ENCODE measurements at regions not wholly inside any gene's neighbourhood (a gene's known extent, or its start where the extent isn't known, plus 50 kb on each side); places are given as distances from the start of the nearest gene placed in this dataset.
A peak's percentile ranks its signal among the peaks of the same experiment; 100 is the strongest.

- H3K9me3 ChIP-seq (ENCODE audit: low read depth, low read length, poor library complexity, severe bottlenecking): no peaks in the 10 kb centered on the region
- CTCF ChIA-PET: no interaction called here
- POLR2A ChIA-PET (ENCODE audit: low non-redundant PET): no interaction called here
- intact Hi-C loops (cut with micrococcal nuclease; ENCODE audit: unreplicated experiment): no loop called here
- H3K4me3 ChIP-seq (ENCODE audit: low read depth, low read length, poor library complexity, severe bottlenecking): no peak overlapping the region
- BruUV-seq (replicated peaks): no TSS peak
- H3K4me1 ChIP-seq (ENCODE audit: insufficient read depth, low read length, poor library complexity, severe bottlenecking): no peaks in the 10 kb centered on the region
- no peak overlapping the region for H3K27ac ChIP-seq (ENCODE audit: low read depth, low read length, poor library complexity, severe bottlenecking)
- no peaks in the 10 kb centered on the region for H3K27me3 ChIP-seq (replicated peaks; ENCODE audit: insufficient read depth, low read depth, low read length, poor library complexity)
- no peak for TF ChIP-seq EZH2 (IDR thresholded peaks at IDR 0.05; ENCODE audit: borderline replicate concordance, low read depth, low read length, poor library complexity, severe bottlenecking)
- no peak for TF ChIP-seq CTCF (conservative IDR thresholded peaks at IDR 0.05; ENCODE audit: low read depth, low read length)
- peak; percentile 58 for DNase-seq (ENCODE audit: low spot score)
- no peaks in the 10 kb centered on the region for H3K36me3 ChIP-seq (ENCODE audit: insufficient read depth, low read length, poor library complexity, severe bottlenecking)
Measured at GRCh38 chr21:29465546-29465945, 166.8 kb downstream of the BACH1 start.

- no peak for TF ChIP-seq CTCF (conservative IDR thresholded peaks at IDR 0.05; ENCODE audit: low read depth, low read length)
- no peak for TF ChIP-seq EZH2 (IDR thresholded peaks at IDR 0.05; ENCODE audit: borderline replicate concordance, low read depth, low read length, poor library complexity, severe bottlenecking)
- H3K4me1 ChIP-seq (ENCODE audit: insufficient read depth, low read length, poor library complexity, severe bottlenecking): no peaks in the 10 kb centered on the region
- H3K36me3 ChIP-seq (ENCODE audit: insufficient read depth, low read length, poor library complexity, severe bottlenecking): no peaks in the 10 kb centered on the region
- ChIA-PET CTCF (no interaction called here), POLR2A (ENCODE audit: low non-redundant PET) (no interaction called here)
- H3K27me3 ChIP-seq (replicated peaks; ENCODE audit: insufficient read depth, low read depth, low read length, poor library complexity): no peaks in the 10 kb centered on the region
- BruUV-seq (replicated peaks): no TSS peak
- DNase-seq (ENCODE audit: low spot score): no peak
- H3K27ac ChIP-seq (ENCODE audit: low read depth, low read length, poor library complexity, severe bottlenecking): no peak overlapping the region
- intact Hi-C loops (cut with micrococcal nuclease; ENCODE audit: unreplicated experiment): no loop called here
- H3K9me3 ChIP-seq (ENCODE audit: low read depth, low read length, poor library complexity, severe bottlenecking): no peaks in the 10 kb centered on the region
- no peak overlapping the region for H3K4me3 ChIP-seq (ENCODE audit: low read depth, low read length, poor library complexity, severe bottlenecking)
Measured at GRCh38 chr21:29466532-29466931, 167.8 kb downstream of the BACH1 start.

- TF ChIP-seq CTCF (conservative IDR thresholded peaks at IDR 0.05; ENCODE audit: low read depth, low read length): no peak
- TF ChIP-seq EZH2 (IDR thresholded peaks at IDR 0.05; ENCODE audit: borderline replicate concordance, low read depth, low read length, poor library complexity, severe bottlenecking): no peak
- no peaks in the 10 kb centered on the region for H3K4me1 ChIP-seq (ENCODE audit: insufficient read depth, low read length, poor library complexity, severe bottlenecking)
- H3K4me3 ChIP-seq (ENCODE audit: low read depth, low read length, poor library complexity, severe bottlenecking): no peak overlapping the region
- H3K9me3 ChIP-seq (ENCODE audit: low read depth, low read length, poor library complexity, severe bottlenecking): no peaks in the 10 kb centered on the region
- no peaks in the 10 kb centered on the region for H3K27me3 ChIP-seq (replicated peaks; ENCODE audit: insufficient read depth, low read depth, low read length, poor library complexity)
- ChIA-PET POLR2A (ENCODE audit: low non-redundant PET) (no interaction called here), CTCF (no interaction called here)
- BruUV-seq (replicated peaks): no TSS peak
- no peaks in the 10 kb centered on the region for H3K36me3 ChIP-seq (ENCODE audit: insufficient read depth, low read length, poor library complexity, severe bottlenecking)
- intact Hi-C loops (cut with micrococcal nuclease; ENCODE audit: unreplicated experiment): no loop called here
- no peak for DNase-seq (ENCODE audit: low spot score)
- no peak overlapping the region for H3K27ac ChIP-seq (ENCODE audit: low read depth, low read length, poor library complexity, severe bottlenecking)
Measured at GRCh38 chr21:29470397-29470796, 171.7 kb downstream of the BACH1 start.

All from A673 (cell line).